G401.6 (cell line): ENCODE measurements at regions not wholly inside any gene's neighbourhood (a gene's known extent, or its start where the extent isn't known, plus 50 kb on each side); places are given as distances from the start of the nearest gene placed in this dataset.
A peak's percentile ranks its signal among the peaks of the same experiment; 100 is the strongest.
"Not testable (repeated sequence)": the region's sequence is repeated elsewhere in the genome, so short reads cannot be mapped to it uniquely, and the experiment has no call there.

ENCODE experiments used
- FAIRE-seq: peaks from 2 replicates; lab custom pipeline; 2012; peaks lifted over from hg19 to GRCh38; lab: Jason Lieb, UNC

DNA sequence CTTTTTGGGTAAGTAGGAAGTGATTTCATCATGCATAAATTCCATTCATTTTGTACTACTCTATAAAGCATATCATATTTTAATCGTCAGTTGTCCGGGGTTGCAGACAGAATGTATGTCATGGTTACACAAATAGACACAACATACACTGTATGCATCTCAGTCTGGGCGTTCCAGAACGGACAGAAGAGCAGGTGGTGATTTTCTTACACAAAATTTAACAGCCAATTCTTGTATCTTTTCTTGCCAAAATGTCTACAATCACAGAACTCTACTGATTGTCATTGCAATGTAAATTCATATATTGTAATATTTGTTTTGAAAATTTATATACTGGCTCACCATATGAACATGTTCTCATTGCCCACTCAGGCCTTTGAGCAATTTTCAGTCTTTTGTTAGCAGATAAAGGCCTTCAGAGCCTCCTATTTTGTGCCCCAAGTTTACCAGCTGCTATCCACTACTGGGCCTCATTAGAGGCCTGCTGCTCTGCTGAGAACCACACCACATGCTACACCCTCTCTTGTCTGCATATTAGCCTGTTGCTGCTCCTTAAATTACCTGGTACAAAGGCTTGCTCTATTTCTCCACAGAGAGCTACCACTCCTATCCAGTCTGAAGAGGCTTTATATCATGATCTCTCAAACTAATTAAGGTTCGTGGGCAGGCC, 61.5 kb downstream of the PRDM13 start:
- no peak for FAIRE-seq

DNA sequence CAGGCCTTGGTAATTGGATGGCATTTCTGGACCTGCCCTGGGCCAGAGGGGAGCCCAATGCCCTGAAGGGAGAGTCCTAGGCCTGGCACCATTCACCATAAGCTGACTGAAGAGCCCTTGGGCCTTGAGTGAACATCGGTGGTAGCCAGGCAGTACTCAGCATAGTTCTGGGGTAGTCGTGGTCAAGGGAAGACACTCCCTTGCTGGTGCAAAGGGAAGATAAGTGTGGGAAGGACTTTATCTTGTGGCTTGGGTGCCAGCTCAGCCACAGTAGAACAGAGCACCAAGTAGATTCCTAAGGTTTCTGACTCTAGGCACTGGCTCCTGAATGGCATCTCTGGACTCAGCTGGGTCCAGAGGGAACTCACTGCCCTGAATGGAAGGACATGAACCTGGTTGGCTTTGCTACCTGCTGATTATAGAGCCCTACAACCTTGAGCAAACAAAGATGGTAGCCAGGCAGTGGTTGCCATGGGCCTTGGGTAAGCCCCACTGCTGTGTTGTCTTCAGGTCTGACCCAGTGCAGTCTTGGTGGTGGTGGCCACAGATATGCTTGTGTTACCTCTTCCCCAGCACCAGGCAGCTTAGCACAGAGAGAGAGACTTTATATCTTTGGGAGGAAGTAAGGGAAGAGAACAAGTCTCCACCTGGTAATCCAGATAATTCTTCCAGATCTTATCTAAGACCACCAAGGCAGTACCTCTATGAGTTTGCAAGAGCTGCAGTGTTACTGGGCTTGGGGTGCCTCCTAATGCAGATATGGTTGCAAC, 83.5 kb downstream of the PRDM13 start:
- FAIRE-seq = no peak

DNA sequence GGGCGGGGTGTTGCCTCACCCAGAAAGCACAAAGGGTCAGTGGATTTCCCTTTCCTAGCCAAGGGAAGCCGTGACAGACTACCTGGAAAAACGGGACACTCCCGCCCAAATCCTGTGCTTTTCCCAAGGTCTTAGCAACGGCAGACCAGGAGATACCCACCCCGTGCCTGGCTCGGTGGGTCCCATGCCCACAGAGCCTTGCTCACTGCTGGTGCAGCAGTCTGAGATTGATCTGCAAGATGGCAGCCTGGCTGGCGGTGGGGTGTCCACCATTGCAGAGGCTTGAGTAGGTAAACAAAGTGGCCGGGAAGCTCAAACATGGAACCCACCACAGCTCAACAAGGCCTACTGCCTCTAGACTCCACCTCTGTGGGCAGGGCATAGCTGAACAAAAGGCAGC, 95.7 kb downstream of the PRDM13 start:
- FAIRE-seq = not testable (repeated sequence)

DNA sequence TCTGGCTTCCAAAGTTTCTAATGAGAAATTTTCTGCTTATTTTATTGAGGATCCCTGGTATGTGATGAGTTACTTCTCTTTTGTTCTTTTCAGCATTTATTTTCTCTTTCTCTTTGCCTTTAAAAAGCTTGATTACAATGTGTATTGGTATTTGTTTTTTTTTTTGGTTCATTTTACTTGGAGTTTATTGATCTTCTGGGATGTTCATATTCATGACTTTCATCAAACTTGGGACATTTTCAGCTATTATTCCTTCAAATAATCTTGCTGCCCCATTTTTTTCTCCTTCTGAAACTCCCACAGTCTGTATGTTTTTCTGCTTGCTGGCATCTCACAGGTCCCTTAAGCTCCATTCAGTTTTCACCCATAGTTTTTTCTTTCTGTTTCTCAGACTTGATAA, 102.4 kb downstream of the PRDM13 start:
- no peak for FAIRE-seq

DNA sequence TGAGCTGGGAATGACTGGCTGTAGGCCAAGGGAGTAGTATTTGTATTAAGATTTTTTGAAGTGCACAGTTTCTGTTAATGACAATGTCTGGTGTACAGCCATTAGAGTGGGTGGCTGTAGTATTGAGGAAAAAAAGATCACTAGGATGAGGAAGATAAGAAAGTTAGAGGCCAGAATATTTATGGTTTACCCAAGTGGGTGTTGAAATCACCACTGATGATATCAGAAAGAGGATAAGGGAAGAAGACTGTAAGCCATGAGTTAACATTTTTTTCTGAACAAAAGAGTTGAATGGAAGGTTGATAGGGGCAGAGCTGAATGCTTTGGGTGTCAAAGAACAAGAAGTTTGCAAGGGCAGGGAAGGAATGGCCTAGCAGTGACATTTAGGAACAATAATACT, 104.7 kb downstream of the PRDM13 start:
- FAIRE-seq = no peak

DNA sequence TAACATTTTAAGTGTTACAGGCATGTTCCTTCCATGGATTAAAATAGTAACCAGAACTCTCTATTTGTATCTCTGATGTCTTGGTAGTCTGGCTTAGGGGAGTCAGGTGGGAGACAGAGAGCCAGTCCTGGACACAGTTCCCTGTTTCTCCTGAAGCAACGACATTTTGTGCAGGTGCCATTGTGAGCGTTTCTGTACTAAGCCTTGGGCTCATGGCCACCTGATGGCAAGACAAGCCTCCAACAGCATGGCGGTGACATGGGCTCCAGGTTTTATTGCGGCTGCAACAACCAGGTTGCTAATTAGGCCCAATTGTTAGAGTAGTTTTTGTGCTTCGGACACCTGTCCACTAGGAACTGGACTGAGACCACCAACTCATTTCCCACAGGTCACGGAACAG, 105.3 kb downstream of the PRDM13 start:
- FAIRE-seq = no peak

DNA sequence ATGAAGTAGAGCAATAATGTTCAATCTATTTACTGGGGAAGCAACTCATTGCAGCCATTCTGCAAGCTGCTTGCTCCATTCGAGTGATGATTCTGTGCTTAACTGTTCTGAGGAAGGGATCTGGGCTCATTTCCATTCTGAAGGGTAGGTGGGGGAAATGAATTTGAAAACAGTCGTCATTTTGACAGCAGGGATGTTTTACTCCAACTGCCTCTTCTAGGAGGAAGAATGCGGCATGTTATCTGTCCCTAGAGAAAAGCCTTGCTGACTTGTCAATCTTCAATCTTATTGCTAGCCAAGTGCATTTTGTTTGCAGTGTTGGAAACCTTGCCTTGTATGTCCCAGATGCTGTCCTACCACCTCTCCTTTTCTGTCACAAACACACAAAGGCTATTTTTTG, 105.9 kb downstream of the PRDM13 start:
- FAIRE-seq = no peak

DNA sequence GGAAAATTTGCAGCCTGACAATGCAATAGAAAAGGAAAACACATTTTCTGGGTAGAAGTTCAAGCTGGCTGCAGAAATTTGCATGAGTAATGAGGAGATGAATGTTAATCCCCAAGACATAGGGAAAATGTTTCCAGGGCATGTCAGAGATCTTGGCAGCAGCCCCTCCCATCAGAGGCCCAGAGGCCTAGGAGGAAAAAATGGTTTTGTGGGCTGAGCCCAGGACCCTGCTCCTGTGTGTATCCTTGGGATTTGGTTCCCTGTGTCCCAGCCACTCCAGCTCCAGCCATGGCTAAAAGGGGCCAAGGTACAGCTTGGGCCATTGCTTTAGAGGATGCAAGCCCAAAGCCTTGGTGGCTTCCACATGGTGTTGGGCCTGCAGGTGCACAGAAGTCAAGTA, 115.4 kb downstream of the PRDM13 start:
- FAIRE-seq = not testable (repeated sequence)

DNA sequence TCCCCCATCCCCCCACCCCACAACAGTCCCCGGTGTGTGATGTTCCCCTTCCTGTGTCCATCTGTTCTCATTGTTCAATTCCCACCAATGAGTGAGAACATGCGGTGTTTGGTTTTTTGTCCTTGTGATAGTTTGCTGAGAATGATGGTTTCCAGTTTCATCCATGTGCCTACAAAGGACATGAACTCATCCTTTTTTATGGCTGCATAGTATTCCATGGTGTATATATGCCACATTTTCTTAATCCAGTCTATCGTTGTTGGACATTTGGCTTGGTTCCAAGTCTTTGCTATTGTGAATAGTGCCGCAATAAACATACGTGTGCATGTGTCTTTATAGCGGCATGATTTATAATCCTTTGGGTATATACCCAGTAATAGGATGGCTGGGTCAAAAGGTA, 123.6 kb downstream of the PRDM13 start:
- FAIRE-seq = not testable (repeated sequence)

DNA sequence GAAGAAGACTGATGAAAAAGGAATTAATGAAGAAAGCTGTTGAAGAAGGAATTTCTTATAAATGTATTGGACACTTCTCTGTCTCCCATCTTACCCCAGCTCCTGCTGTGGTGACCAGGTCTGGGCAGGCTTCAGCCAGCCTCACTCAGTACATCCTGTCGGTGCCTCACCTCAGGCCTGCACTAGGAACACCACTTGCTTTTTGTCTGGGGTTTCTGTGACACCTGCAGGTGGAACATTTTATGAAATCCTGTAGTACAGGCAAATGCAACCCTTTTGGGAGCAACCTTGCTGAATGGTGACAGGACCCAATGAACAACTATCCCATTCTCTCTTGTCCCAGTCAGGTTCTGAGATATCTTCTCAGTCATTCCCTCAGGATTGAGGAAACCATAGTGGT, 129.7 kb downstream of the PRDM13 start:
- FAIRE-seq = no peak

DNA sequence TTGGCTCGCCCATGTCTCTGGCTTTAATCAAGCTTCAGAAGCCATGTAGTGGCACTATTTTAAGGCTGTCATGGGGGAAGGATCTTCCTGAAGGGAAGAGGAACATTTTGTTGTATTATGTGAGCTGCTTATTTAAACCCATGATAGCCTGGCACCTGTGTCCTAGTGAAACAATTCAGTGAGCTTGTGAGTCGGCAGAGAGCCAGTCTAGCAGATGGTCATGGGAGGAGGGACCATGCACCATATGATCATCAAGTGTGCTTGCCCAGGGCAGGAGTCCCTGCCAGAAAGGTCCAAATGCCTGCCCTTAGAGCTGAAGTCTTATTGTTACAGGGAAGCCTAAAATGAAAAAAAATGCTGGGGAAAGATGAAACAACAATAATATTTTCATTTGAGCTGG, 132.9 kb downstream of the PRDM13 start:
- no peak for FAIRE-seq

DNA sequence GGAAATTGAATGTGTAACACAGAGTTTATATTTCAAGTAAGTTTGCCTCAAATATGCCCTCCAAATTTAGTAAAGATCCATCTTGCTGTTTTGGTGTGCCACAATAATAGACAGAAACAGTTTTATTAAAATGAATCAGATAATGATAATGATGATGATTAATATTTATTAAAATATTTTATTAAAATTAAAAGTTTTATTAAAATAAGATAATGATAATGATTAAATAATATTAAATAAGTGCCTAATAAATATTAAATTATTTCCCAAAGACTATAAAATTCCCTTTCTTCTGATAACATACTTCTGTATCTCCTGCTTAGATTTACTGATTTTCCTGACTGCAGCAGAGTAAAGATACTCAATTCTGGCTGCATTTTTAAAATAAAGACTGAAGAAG, 134.5 kb downstream of the PRDM13 start:
- peak; percentile 75 for FAIRE-seq

DNA sequence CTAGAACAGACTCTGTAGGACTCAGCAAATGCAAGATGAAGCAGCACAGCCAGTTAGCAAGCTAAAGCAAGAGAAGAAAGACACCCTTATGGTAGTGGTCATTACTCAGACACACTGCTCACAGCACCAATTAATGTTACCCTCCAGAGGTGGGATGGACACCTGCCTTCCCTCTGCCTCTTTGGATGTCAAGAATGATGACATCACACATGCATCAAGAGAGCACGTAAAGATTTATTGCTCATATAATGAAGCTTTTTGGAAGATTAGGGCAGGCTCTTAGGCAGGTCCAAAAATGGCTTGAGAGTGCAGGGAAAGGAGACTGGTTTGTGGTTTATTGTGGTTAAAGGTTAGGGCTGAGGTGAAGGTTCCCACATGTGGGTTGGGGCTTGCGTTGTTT, 137.0 kb downstream of the PRDM13 start:
- no peak for FAIRE-seq

DNA sequence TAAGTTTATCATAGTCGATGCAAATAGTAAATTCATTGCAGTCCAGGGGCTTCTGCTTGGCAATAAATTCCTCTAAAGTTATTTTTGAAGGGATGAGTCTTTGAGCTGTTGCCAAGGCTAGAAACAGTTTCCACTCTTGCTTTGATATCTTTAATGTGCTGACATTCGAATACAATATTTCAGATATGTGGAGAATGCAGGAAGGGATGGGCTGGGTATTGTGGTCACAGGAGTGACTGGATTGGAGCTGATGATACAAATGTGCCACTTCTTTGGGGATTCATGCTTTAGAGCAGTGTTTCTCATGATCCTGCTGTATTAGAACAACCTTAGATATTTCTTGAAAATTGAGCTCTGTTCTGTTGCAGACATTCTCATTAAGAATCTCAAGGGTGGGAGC, 139.0 kb downstream of the PRDM13 start:
- FAIRE-seq = no peak

DNA sequence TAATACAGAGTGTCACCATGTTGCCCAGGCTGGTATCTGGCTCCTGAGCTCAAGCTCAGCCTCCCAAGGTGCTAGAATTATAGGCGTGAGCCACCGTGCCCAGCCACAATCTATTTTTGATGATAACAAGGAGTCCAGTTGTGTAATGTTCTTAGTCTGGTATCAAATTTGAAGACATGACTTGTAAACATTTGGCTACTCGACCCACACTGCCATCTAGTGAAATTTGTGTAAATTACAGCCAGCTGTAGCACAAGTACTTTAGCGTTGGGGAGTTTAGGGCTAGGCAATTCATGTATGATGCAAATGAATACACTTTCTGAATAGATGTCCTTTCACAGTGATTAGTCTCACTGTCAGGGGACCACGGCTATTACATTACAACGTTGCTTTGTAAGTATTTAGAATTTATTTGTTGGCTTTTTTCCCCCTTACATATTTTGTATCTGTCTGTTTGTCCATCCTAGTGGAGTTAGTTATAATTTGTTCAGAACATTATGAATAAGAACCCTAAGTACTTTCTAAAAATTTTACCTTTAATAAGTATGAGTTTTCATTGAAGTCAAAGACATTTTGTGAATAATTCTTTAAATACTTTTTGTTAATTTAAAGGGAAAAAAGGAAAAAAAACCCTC, 139.7 kb downstream of the PRDM13 start:
- peak; percentile 93 for FAIRE-seq

DNA sequence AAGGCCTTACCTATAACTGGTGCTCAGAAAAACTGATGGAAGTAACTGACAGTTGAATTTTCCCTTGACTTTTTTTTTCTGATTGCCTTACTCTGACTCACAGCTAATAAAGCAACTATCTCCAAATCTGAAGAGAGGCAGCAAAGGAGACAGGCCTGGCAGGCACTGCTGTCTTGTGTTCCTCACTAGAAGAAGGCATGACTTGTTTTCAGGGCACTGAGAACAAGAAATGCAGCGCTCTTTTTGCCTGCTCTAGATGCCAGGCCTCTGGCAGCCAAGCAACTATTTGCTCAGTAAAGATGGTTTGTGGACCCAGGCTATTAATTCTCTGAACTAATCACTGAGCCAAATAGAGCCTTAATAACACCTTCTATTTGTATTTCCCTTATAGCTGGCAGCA, 155.1 kb downstream of the PRDM13 start:
- no peak for FAIRE-seq

DNA sequence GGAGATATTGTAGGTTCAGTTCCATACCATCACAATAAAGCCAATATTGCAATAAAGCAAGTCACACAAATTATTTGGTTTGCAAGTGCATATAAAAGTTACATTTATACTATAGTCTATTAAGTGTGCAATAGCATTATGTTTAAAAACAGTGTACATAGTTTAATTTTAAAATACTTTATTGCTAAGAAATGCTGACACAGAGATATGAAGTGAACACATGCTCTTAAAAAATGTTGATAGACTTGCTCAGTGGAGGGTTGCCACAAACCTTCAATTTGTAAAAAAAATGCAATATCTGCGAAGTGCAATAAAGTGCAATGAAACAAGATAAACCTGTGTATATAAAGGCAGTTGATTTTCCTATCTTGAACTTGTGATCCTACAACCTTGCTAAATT, 161.5 kb downstream of the PRDM13 start:
- FAIRE-seq = no peak

DNA sequence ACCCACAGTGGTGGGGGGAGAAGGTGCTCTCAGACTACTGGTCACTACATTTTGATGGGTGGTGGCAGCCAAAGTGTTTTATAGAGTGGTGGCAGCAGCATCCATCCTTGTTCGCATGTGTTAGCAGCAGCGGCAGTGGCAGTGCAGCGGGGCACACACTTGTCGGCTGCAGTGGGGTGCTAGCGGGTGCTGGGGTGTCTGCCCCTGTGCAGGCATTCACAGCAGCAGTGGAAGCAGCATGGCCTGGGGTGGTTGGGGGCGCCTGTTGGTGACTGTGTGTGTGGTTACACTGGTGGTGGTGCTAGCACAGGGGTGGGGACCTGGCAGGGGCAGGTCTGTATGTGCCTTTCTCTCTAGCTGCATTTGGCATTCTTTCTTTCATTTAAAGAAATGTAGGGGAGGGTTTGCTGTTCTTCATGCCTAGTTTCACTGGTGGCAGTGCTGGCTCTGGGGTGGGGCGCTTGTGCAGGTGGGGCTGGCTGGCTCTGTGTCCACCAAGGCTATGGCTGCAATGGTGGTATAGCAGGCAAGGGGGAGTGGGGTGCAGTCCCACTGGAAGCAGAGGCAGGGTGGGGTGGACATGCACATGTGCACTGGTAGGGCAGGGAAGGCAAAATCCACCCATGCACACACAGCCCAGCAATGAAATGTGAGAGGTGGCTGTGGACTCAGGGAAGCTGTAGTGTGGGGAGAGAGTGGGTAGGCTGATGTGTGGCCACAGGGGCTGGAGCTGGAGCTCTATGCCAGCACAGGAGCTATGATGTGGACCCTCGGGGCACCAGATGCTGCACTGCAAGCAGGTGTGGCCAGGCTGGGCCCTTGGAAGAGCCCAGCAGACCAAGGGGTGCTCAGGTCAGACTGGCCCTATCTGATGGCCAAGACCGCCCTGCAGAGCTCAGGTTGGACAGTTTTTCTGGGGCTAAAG, 173.3 kb downstream of the PRDM13 start:
- no peak for FAIRE-seq

DNA sequence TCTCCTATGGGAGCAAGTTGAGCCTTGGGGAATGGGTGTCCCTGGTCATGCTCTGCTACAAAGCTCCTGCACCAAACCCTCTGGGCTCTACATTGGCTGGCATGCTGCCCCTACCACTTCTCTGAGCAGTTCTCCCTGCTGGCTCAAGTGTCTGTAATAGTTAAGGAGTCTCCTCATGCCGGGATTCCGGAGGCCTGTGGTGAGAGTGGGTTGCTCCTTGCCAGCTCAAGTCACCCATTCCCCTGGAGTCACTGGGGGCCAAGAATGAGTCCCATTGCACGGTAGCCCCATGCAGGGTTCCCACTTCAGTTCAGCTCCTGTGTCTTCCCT, 173.9 kb downstream of the PRDM13 start:
- FAIRE-seq = no peak

DNA sequence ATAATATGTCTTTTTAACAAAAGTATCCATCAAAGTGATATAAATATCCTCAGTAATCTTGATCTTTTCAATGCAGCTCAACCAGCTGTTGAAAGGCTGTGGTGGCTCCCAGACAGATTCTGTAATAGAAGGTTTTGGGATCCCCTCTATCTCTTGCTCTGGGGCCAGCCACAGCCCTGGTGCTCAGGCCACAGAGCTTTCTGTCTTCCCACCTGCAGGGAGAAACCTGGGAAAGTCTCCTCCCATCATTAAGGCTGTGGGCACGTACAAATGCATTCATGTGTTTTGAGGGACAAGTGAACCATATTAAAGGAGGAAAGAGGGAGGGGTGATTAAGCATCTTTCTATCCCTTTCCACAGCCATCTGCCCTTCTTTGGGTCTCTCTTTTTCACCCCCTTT, 183.1 kb downstream of the PRDM13 start:
- no peak for FAIRE-seq

DNA sequence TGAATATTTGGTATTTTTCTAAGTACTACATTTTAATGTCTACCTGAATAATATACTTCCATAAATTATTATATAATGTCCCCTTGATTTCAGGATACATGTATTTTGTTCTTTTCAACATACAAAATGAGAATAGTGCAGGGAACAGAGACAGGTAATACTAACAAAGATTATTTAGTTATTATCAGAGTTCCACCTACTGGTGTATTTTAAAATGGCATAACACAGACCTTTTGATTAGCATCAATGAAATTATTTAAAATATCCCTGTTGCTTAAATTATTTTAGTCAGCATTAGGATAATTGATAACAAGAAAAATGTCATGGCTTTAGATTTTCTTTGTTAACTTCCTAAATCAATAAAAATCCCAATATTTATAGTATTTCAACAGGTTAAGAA, 184.0 kb downstream of the PRDM13 start:
- FAIRE-seq = no peak

DNA sequence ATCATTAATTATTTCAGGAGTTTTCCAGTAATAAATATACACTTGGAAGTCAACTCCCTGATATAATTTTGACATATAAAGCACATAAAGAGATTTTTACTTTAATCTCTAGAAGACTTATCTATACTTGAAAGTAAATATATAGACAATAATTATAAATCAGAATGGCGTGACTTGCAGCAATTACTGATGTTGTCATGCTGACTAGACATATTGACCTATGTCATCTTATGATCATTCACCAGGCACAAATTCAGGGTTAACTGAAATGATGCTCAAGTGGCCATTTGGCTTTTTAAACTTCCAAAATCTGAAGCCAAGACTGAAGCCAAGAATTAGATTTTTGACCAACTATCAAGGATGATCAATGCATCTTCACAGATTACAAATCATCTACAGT, 192.2 kb downstream of the MCHR2 start:
- no peak for FAIRE-seq
